Smooth muscle cell (in vitro differentiated cells): ENCODE measurements at regions not wholly inside any gene's neighbourhood (a gene's known extent, or its start where the extent isn't known, plus 50 kb on each side); places are given as distances from the start of the nearest gene placed in this dataset.
A peak's percentile ranks its signal among the peaks of the same experiment; 100 is the strongest.

Source experiments
- DNase-seq: peaks from one replicate; lab custom pipeline; 2025; ENCODE audit not compliant: unreplicated experiment; lab: John Stamatoyannopoulos, UW
- H2AFZ ChIP-seq: fragments of 200-600 bp; sonication (generic); 2 replicates; pipeline ENCODE4 v1.6.0; 2016; ENCODE audit warnings: antibody characterized with exemption, low read depth, mild to moderate bottlenecking
- H3F3A ChIP-seq: fragments of 200-600 bp; sonication (generic); 2 replicates; pipeline ENCODE4 v1.6.0; 2017; ENCODE audit warnings: antibody characterized with exemption, low read depth
- H3K27ac ChIP-seq: fragments of 200-600 bp; sonication (generic); 2 replicates; pipeline ENCODE4 v1.5.1; 2016; ENCODE audit warnings: low read depth, mild to moderate bottlenecking
- H3K27me3 ChIP-seq: fragments of 200-600 bp; sonication (generic); 2 replicates; pipeline ENCODE4 v1.6.1; 2016; ENCODE audit warnings: low read depth, mild to moderate bottlenecking
- H3K36me3 ChIP-seq: fragments of 200-600 bp; sonication (generic); 2 replicates; pipeline ENCODE4 v1.5.1; 2016; ENCODE audit warnings: low read depth
- H3K4me1 ChIP-seq: fragments of 200-600 bp; sonication (generic); 2 replicates; pipeline ENCODE4 v1.5.1; 2016; ENCODE audit warnings: low read depth
- H3K4me2 ChIP-seq: fragments of 200-600 bp; sonication (generic); 2 replicates; pipeline ENCODE4 v1.6.0; 2016; ENCODE audit warnings: mild to moderate bottlenecking
- H3K4me3 ChIP-seq: fragments of 200-600 bp; sonication (generic); 2 replicates; pipeline ENCODE4 v1.5.1; 2016; ENCODE audit warnings: mild to moderate bottlenecking
- H3K79me2 ChIP-seq: fragments of 200-600 bp; sonication (generic); 2 replicates; pipeline ENCODE4 v1.6.0; 2016; ENCODE audit warnings: low read depth, mild to moderate bottlenecking
- H3K9ac ChIP-seq: fragments of 200-600 bp; sonication (generic); 2 replicates; pipeline ENCODE4 v1.6.0; 2016; ENCODE audit warnings: low read depth
- H3K9me3 ChIP-seq: fragments of 200-600 bp; sonication (generic); replicated peaks from 2 replicates; pipeline ENCODE4 v1.5.1; 2016; ENCODE audit warnings: low read depth
- H4K20me1 ChIP-seq: fragments of 200-600 bp; sonication (generic); 2 replicates; pipeline ENCODE4 v1.6.0; 2016; ENCODE audit warnings: low read depth
- CTCF ChIP-seq: fragments of 200-600 bp; sonication (generic); IDR thresholded peaks from 2 replicates; pipeline ENCODE4 v1.5.1; 2017; ENCODE audit warnings: borderline replicate concordance, mild to moderate bottlenecking, antibody characterized with exemption; ENCODE audit not compliant: insufficient read depth, poor library complexity, severe bottlenecking
- WGBS: methylation state at CpG from one replicate; pipeline ENCODE4 v1.1.7; 2016; ENCODE audit warnings: low lambda C conversion rate; 5-methylcytosine and 5-hydroxymethylcytosine counted together

DNA sequence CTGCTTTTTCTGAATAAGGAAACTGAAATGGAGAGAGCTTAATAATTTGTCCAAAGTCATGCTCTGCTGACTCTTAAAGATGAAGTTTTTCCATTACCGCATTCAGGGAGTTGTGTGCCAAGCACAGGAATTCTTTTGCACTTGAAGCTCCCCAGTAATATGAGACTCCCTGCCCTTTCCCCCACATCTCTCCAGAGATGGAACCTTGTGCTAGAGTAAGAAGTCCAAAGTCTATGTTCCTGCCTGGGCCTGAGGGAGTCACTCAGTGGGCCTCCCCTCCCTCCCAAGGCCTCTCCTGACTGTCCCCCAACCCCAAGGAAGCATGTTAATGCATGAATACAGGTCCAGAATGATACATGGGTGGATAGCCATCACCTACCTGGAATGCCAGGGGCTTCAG is 173.3 kb upstream of the SEMA6A start:
- Histone ChIP-seq H3K27me3 (peaks cover 5% of the 10 kb centered on the region), H3K79me2 (no peaks in the 10 kb centered on the region), H3K27ac (no peak overlapping the region), H3K4me2 (no peak overlapping the region), H3K9me3 (no peaks in the 10 kb centered on the region), H3K9ac (no peak overlapping the region), H3K36me3 (no peaks in the 10 kb centered on the region), H3F3A (no peaks in the 10 kb centered on the region), H3K4me3 (no peak overlapping the region), H2AFZ (no peak overlapping the region), H4K20me1 (no peaks in the 10 kb centered on the region), H3K4me1 (peaks cover 6% of the 10 kb centered on the region)
- TF ChIP-seq CTCF: no peak
- no peak for DNase-seq
- WGBS: 79% methylated on average over 1 of the region's 1 CpG

DNA sequence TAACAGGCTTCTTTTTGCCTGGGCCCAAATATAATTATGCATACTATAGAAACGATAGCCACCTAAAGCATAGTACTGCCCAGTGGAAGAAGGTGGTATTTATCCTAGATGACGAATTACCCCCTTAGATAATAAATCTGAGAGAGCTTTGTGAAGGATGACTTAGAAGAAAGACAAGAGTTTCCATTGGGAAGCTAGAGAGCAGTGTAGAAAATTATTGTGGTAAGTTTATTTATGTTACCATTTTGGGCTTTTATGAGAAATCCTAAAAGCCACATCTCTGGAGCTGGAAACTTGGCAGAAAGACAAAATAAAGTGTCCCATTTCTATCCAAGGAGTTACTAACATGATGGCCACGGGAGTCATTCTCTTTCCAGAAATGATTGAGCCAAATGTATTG is 172.0 kb upstream of the SEMA6A start:
- Histone ChIP-seq H3K27me3 (no peaks in the 10 kb centered on the region), H3K79me2 (no peaks in the 10 kb centered on the region), H3K36me3 (no peaks in the 10 kb centered on the region), H3K4me2 (no peak overlapping the region), H3K4me3 (no peak overlapping the region), H3K27ac (no peak overlapping the region), H4K20me1 (no peaks in the 10 kb centered on the region), H3K4me1 (peaks cover 2% of the 10 kb centered on the region), H3F3A (no peaks in the 10 kb centered on the region), H3K9me3 (no peaks in the 10 kb centered on the region), H3K9ac (no peak overlapping the region), H2AFZ (no peak overlapping the region)
- 46% methylated on average over 3 of the region's 3 CpGs for WGBS
- TF ChIP-seq CTCF: no peak
- DNase-seq: no peak

DNA sequence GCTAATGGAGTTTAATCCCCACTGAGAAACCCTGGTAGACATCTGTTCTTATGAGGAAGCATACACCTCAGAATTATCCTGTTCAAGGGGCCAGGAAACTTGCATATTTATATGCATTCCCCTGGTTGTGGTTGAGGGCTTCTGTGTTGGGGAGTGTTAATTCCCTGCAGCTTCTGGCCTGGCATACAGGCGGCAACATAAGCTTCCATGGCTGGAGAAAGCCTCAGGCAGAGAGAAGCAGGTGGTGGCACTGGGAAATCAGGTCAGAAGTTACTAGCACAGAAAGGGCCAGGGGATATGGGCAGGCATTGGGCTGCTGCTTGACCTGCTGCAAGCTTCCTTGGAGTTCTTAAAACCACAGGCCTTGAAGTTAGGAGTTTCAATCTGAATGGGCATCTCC is 166.1 kb upstream of the SEMA6A start:
- H3K9me3 ChIP-seq: no peaks in the 10 kb centered on the region
- H2AFZ ChIP-seq: no peak overlapping the region
- H3K27me3 ChIP-seq: peaks cover 18% of the 10 kb centered on the region
- no peak for DNase-seq
- H3K27ac ChIP-seq: no peak overlapping the region
- no peak for TF ChIP-seq CTCF
- H3K4me2 ChIP-seq: no peak overlapping the region
- peaks cover 17% of the 10 kb centered on the region for H3K4me1 ChIP-seq
- H3K9ac ChIP-seq: no peak overlapping the region
- no peaks in the 10 kb centered on the region for H3K36me3 ChIP-seq
- no peak overlapping the region for H3K4me3 ChIP-seq
- H3F3A ChIP-seq: no peaks in the 10 kb centered on the region
- H3K79me2 ChIP-seq: no peaks in the 10 kb centered on the region
- H4K20me1 ChIP-seq: no peaks in the 10 kb centered on the region
- WGBS: 83% methylated on average over 1 of the region's 1 CpG

DNA sequence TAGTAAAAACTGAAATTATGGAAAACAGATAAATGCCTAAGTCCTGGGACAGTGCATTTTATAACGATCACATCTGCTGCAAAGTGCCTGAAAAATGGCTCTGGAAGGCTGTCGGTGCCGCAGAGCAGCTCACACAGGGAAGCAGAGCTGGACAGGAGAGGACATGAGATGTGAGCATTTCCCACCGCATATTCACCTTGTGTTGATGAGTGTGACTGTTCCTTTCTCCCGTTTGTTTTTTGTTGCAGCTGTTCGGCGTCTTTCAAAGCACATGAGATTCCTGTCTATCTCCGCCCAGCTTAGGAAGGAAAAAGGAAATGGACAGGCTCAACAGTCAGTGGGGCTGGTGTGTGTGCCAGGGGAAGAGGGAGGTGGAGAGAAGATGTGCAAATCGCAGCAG is 164.9 kb upstream of the SEMA6A start:
- no peak overlapping the region for H3K27ac ChIP-seq
- H3K4me3 ChIP-seq: no peak overlapping the region
- H3K9ac ChIP-seq: no peak overlapping the region
- no peaks in the 10 kb centered on the region for H3K36me3 ChIP-seq
- H3K9me3 ChIP-seq: no peaks in the 10 kb centered on the region
- DNase-seq: no peak
- peak overlapping the region; percentile 74 for H3K4me2 ChIP-seq
- H2AFZ ChIP-seq: no peak overlapping the region
- 43% methylated on average over 9 of the region's 9 CpGs for WGBS
- H4K20me1 ChIP-seq: no peaks in the 10 kb centered on the region
- H3K79me2 ChIP-seq: no peaks in the 10 kb centered on the region
- H3K4me1 ChIP-seq: peaks cover 17% of the 10 kb centered on the region
- H3F3A ChIP-seq: no peaks in the 10 kb centered on the region
- peaks cover 18% of the 10 kb centered on the region for H3K27me3 ChIP-seq
- TF ChIP-seq CTCF: no peak
